CD14-positive monocyte (primary cell): ENCODE measurements at regions not wholly inside any gene's neighbourhood (a gene's known extent, or its start where the extent isn't known, plus 50 kb on each side); places are given as distances from the start of the nearest gene placed in this dataset.

Source experiments
- DNase-seq, 3 donors: peaks; one replicate each; pipeline ENCODE4 v3.0.0-alpha.2; 2011 to 2022
- H2AFZ ChIP-seq: 2 replicates; pipeline ENCODE4 v1.6.0; 2012; ENCODE audit warnings: mild to moderate bottlenecking, low read depth, low read length, inconsistent platforms; ENCODE audit not compliant: insufficient read depth, poor library complexity, severe bottlenecking
- H3K27ac ChIP-seq, 2 donors: 1 replicate in 1 of 2; 2 replicates in 1 of 2; pipeline ENCODE4 v1.5.1; 2012 to 2013; ENCODE audit warnings: low read length in 2 of 2, control low read depth in 1 of 2, inconsistent platforms in 1 of 2, low read depth in 1 of 2, mild to moderate bottlenecking in 1 of 2
- H3K27me3 ChIP-seq, 2 donors: one replicate each; pipeline versions ENCODE4 v1.6.0 to v1.6.1; 2011 to 2013; ENCODE audit warnings: low read length in 2 of 2; ENCODE audit not compliant: control insufficient read depth in 2 of 2, insufficient read depth in 2 of 2
- H3K36me3 ChIP-seq, 2 donors: replicated peaks in 1 of 2; 1 replicate in 1 of 2; 2 replicates in 1 of 2; pipeline versions ENCODE4 v1.5.1 to v1.6.1; 2012 to 2013; ENCODE audit warnings: low read length in 2 of 2, control low read depth in 1 of 2, inconsistent platforms in 1 of 2, mild to moderate bottlenecking in 1 of 2; ENCODE audit not compliant: insufficient read depth in 2 of 2, control insufficient read depth in 1 of 2
- H3K4me1 ChIP-seq, 2 donors: 1 replicate in 1 of 2; 2 replicates in 1 of 2; pipeline versions ENCODE4 v1.5.1 to v1.6.1; 2012 to 2013; ENCODE audit warnings: low read length in 2 of 2, control low read depth in 1 of 2, inconsistent platforms in 1 of 2, mild to moderate bottlenecking in 1 of 2, moderate library complexity in 1 of 2; ENCODE audit not compliant: insufficient read depth in 2 of 2, control insufficient read depth in 1 of 2
- H3K4me2 ChIP-seq: replicated peaks from 2 replicates; pipeline ENCODE3; 2012; ENCODE audit warnings: low read length, moderate library complexity, mild to moderate bottlenecking; ENCODE audit not compliant: poor library complexity, severe bottlenecking; ENCODE audit errors: extremely low read depth
- H3K4me3 ChIP-seq, 3 experiments: fragments of 200-600 bp in 1 of 3; sonication (generic) in 1 of 3; replicated peaks in 1 of 3; 1 replicate in 2 of 3; 2 replicates in 1 of 3; pipeline ENCODE4 v1.5.1; 2011 to 2013; ENCODE audit warnings: low read length in 3 of 3, mild to moderate bottlenecking in 3 of 3, control low read depth in 2 of 3, low read depth in 2 of 3, inconsistent platforms in 1 of 3, moderate library complexity in 1 of 3
- H3K79me2 ChIP-seq: 2 replicates; pipeline ENCODE4 v1.6.0; 2012; ENCODE audit warnings: mild to moderate bottlenecking, control low read depth, inconsistent platforms, low read length, moderate library complexity; ENCODE audit not compliant: insufficient read depth
- H3K9ac ChIP-seq: 2 replicates; pipeline ENCODE4 v1.6.0; 2017; ENCODE audit warnings: low read length, mild to moderate bottlenecking; ENCODE audit not compliant: insufficient read depth, poor library complexity, severe bottlenecking
- H3K9me3 ChIP-seq, 2 donors: replicated peaks in 1 of 2; 1 replicate in 1 of 2; 2 replicates in 1 of 2; pipeline versions ENCODE4 v1.5.1 to v1.6.1; 2012 to 2013; ENCODE audit warnings: low read length in 2 of 2, control low read depth in 1 of 2; ENCODE audit not compliant: control insufficient read depth in 1 of 2, insufficient read depth in 1 of 2
- H4K20me1 ChIP-seq: 2 replicates; pipeline ENCODE4 v1.6.0; 2012; ENCODE audit warnings: mild to moderate bottlenecking, low read length, control low read depth, moderate library complexity; ENCODE audit not compliant: insufficient read depth
- H3K27ac Mint-ChIP-seq, 7 donors: one replicate each; pipeline ENCODE4 v1.8.0; 2020; ENCODE audit warnings: mild to moderate bottlenecking in 7 of 7, mixed read lengths in 7 of 7, moderate library complexity in 6 of 7, inconsistent platforms in 2 of 7
- H3K27me3 Mint-ChIP-seq, 3 donors: one replicate each; pipeline ENCODE4 v1.8.0; 2021 to 2022; ENCODE audit warnings: low read depth in 3 of 3, mild to moderate bottlenecking in 3 of 3, mixed read lengths in 3 of 3, moderate library complexity in 3 of 3, inconsistent platforms in 1 of 3
- H3K36me3 Mint-ChIP-seq, 2 donors: one replicate each; pipeline ENCODE4 v1.8.0; 2020; ENCODE audit warnings: mixed read lengths in 2 of 2, inconsistent platforms in 1 of 2, mild to moderate bottlenecking in 1 of 2
- H3K4me1 Mint-ChIP-seq: one replicate; pipeline ENCODE4 v1.8.0; 2020; ENCODE audit warnings: mild to moderate bottlenecking, mixed read lengths
- H3K4me3 Mint-ChIP-seq, 2 donors: one replicate each; pipeline ENCODE4 v1.8.0; 2020; ENCODE audit warnings: mild to moderate bottlenecking in 2 of 2, mixed read lengths in 2 of 2, moderate library complexity in 1 of 2
- H3K9me3 Mint-ChIP-seq, 7 donors: one replicate each; pipeline ENCODE4 v1.8.0; 2020 to 2022; ENCODE audit warnings: mixed read lengths in 7 of 7, mild to moderate bottlenecking in 6 of 7, moderate library complexity in 6 of 7, inconsistent platforms in 2 of 7
- CTCF ChIP-seq: fragments of 200-600 bp; IDR thresholded peaks from one replicate; pipeline ENCODE4 v1.8.0; 2022; ENCODE audit warnings: antibody characterized with exemption, mild to moderate bottlenecking
- WGBS: methylation state at CpG from one replicate; pipeline ENCODE4 v1.1.5; 2013; ENCODE audit warnings: missing lambda C conversion rate; ENCODE audit not compliant: insufficient coverage; 5-methylcytosine and 5-hydroxymethylcytosine counted together
- intact Hi-C, 2 donors: fragments of 100-400 bp; cut with micrococcal nuclease; formaldehyde crosslinking; loops; one replicate each; pipeline versions ENCODE4 v1.15.0 to v1.15.1; 2023

GRCh38 chrY:19600711-19601110 lies 143.8 kb downstream of the KDM5D start:
- H3K27me3 ChIP-seq, result no peaks in the 10 kb centered on the region
- DNase-seq, result peak in 2 of 3 donors; percentile 1 to 40
- TF ChIP-seq CTCF, result no peak
- intact Hi-C loops, result no loop called here
- no peak overlapping the region for H2AFZ ChIP-seq
- no peaks in the 10 kb centered on the region for H3K36me3 ChIP-seq
- H3K27me3 Mint-ChIP-seq, result no peaks in the 10 kb centered on the region
- peaks cover 9% of the 10 kb centered on the region for H3K4me1 Mint-ChIP-seq
- WGBS, result no CpG with 5 or more reads among the region's 3 CpGs
- no peak overlapping the region for H3K27ac Mint-ChIP-seq
- H3K27ac ChIP-seq, result no peak overlapping the region
- no peak overlapping the region for H3K4me3 ChIP-seq
- H3K4me3 Mint-ChIP-seq, result no peak overlapping the region
- H4K20me1 ChIP-seq, result no peaks in the 10 kb centered on the region
- no peaks in the 10 kb centered on the region for H3K9me3 Mint-ChIP-seq
- no peak overlapping the region for H3K9ac ChIP-seq
- H3K4me1 ChIP-seq, result peaks cover 0 to 3% of the 10 kb centered on the region in 2 donors
- H3K79me2 ChIP-seq, result no peaks in the 10 kb centered on the region
- H3K4me2 ChIP-seq, result no peak overlapping the region
- H3K36me3 Mint-ChIP-seq, result peaks cover 0 to 33% of the 10 kb centered on the region in 2 donors
- H3K9me3 ChIP-seq, result no peaks in the 10 kb centered on the region

GRCh38 chrY:19590235-19590634 lies 154.3 kb downstream of the KDM5D start:
- Histone ChIP-seq H3K79me2 (no peaks in the 10 kb centered on the region), H3K27ac (no peak overlapping the region), H3K9ac (no peak overlapping the region), H3K4me1 (peaks cover 0 to 8% of the 10 kb centered on the region in 2 donors), H3K27me3 (no peaks in the 10 kb centered on the region), H2AFZ (no peak overlapping the region), H3K9me3 (no peaks in the 10 kb centered on the region), H3K36me3 (peaks cover 0 to 12% of the 10 kb centered on the region in 2 donors), H4K20me1 (no peaks in the 10 kb centered on the region), H3K4me3 (no peak overlapping the region), H3K4me2 (no peak overlapping the region)
- Mint-ChIP-seq H3K4me1 (peaks cover 19% of the 10 kb centered on the region), H3K36me3 (peaks cover 0 to 18% of the 10 kb centered on the region in 2 donors), H3K27me3 (peaks cover 0 to 1% (median 0%) of the 10 kb centered on the region in 3 donors), H3K4me3 (no peak overlapping the region), H3K27ac (peak overlapping the region in 1 of 7 donors; percentile 26), H3K9me3 (no peaks in the 10 kb centered on the region)
- no peak for TF ChIP-seq CTCF
- no peak for DNase-seq
- intact Hi-C loops, result no loop called here
